VCaP (cell line): ENCODE measurements at regions not wholly inside any gene's neighbourhood (a gene's known extent, or its start where the extent isn't known, plus 50 kb on each side); places are given as distances from the start of the nearest gene placed in this dataset.

Source experiments
- H3K27ac ChIP-seq: fragments of 450-650 bp; 2 replicates; pipeline ENCODE4 v1.5.1; 2017
- CTCF ChIP-seq: fragments of 450-650 bp; conservative IDR thresholded peaks from 2 replicates; pipeline ENCODE4 v1.5.1; 2017; ENCODE audit warnings: mild to moderate bottlenecking, moderate library complexity

GRCh38 chr2:37425408-37425807, 81.0 kb downstream of the QPCT start:
- no peak for TF ChIP-seq CTCF

GRCh38 chr2:37427241-37427640, 82.8 kb downstream of the QPCT start:
- no peak for TF ChIP-seq CTCF
- H3K27ac ChIP-seq: no peak overlapping the region

More at GRCh38 chr2:37425408-37425807, 81.0 kb downstream of the QPCT start:
- H3K27ac ChIP-seq: no peak overlapping the region

- H3K27ac ChIP-seq: no peak overlapping the region
Measured at GRCh38 chr2:37436323-37436722, 91.9 kb downstream of the QPCT start.

GRCh38 chr2:37439131-37439642, 94.8 kb downstream of the QPCT start:
- no peak for TF ChIP-seq CTCF
- H3K27ac ChIP-seq: no peak overlapping the region

More at GRCh38 chr2:37436323-37436722, 91.9 kb downstream of the QPCT start:
- TF ChIP-seq CTCF: no peak

- TF ChIP-seq CTCF: no peak
- H3K27ac ChIP-seq: no peak overlapping the region
Measured at GRCh38 chr2:37441055-37441454, 96.6 kb downstream of the QPCT start.

GRCh38 chr2:37443082-37443481, 98.7 kb downstream of the QPCT start:
- TF ChIP-seq CTCF: no peak
- no peak overlapping the region for H3K27ac ChIP-seq

- H3K27ac ChIP-seq: no peak overlapping the region
- no peak for TF ChIP-seq CTCF
Measured at GRCh38 chr2:37447446-37447845, 103.0 kb downstream of the QPCT start.
